ENCODE measurements at regions not wholly inside any gene's neighbourhood (a gene's known extent, or its start where the extent isn't known, plus 50 kb on each side); places are given as distances from the start of the nearest gene placed in this dataset.
A peak's percentile ranks its signal among the peaks of the same experiment; 100 is the strongest.

DNA sequence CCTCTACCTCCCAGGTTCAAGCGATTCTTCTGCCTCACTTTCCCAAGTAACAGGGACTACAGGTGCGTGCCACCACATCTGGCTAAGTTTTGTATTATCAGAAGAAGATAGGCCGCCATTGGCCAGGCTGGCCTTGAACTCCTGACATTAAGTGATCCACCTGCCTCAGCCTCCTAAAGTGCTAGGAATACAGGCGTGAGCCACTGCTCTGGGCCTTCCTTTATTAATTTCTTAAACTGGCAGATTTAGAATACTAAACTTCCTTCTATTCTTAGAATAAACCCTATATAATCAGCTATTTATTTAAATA is 86.6 kb downstream of the HFE start:
- Histone ChIP-seq H3K4me1 (ENCODE audit: insufficient read depth, low read length) (peaks cover 13% of the 10 kb centered on the region), H3K27me3 (ENCODE audit: control insufficient read depth in 1 of 2, insufficient read depth in 2 of 2, low read length in 2 of 2) (no peaks in the 10 kb centered on the region), H3K27ac (ENCODE audit: low read depth in 1 of 2, low read length in 2 of 2) (peak overlapping the region in 1 of 2 donors; percentile 14), H3K36me3 (ENCODE audit: insufficient read depth, low read length) (no peaks in the 10 kb centered on the region), H3K4me3 (ENCODE audit: low read length) (no peak overlapping the region), H3K9me3 (ENCODE audit: control insufficient read depth in 1 of 2, insufficient read depth in 1 of 2, low read length in 2 of 2) (no peaks in the 10 kb centered on the region)
- no peaks in the 10 kb centered on the region for H3K9me3 Mint-ChIP-seq
- intact Hi-C loops (cut with DNase I, micrococcal nuclease) = loop anchor here (2.0 to 10.0 kb wide), 5 partner anchors 25 to 421 kb away; partner anchors contain the start of gene ABT1 (in 1 of the 2)
- peak overlapping the region; percentile 93 for H3K27ac Mint-ChIP-seq
- ATAC-seq (ENCODE audit: poor library complexity) = no peak
- no peak for DNase-seq
- ChIA-PET POLR2A (interaction anchor here (0.9 to 12.5 kb wide), 26 partner anchors 10 to 1719 kb away, joined by 3 to 821 read pairs (median 20); partner anchors contain the start of gene HMGN4), CTCF (interaction anchor here (0.7 to 3.1 kb wide), 9 partner anchors 14 to 422 kb away, joined by 3 to 16 read pairs (median 4); a partner anchor contains a TSS)
- peaks cover 60% of the 10 kb centered on the region for H3K4me1 Mint-ChIP-seq (ENCODE audit: low read depth)
- TF ChIP-seq, protein P1, sequence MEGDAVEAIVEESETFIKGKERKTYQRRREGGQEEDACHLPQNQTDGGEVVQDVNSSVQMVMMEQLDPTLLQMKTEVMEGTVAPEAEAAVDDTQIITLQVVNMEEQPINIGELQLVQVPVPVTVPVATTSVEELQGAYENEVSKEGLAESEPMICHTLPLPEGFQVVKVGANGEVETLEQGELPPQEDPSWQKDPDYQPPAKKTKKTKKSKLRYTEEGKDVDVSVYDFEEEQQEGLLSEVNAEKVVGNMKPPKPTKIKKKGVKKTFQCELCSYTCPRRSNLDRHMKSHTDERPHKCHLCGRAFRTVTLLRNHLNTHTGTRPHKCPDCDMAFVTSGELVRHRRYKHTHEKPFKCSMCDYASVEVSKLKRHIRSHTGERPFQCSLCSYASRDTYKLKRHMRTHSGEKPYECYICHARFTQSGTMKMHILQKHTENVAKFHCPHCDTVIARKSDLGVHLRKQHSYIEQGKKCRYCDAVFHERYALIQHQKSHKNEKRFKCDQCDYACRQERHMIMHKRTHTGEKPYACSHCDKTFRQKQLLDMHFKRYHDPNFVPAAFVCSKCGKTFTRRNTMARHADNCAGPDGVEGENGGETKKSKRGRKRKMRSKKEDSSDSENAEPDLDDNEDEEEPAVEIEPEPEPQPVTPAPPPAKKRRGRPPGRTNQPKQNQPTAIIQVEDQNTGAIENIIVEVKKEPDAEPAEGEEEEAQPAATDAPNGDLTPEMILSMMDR (IDR thresholded peaks at IDR 0.05) = no peak
- peaks cover 19% of the 10 kb centered on the region for H3K36me3 Mint-ChIP-seq (ENCODE audit: low read depth)
- peak overlapping the region; percentile 31 for H3K4me3 Mint-ChIP-seq
- H3K27me3 Mint-ChIP-seq = no peaks in the 10 kb centered on the region

DNA sequence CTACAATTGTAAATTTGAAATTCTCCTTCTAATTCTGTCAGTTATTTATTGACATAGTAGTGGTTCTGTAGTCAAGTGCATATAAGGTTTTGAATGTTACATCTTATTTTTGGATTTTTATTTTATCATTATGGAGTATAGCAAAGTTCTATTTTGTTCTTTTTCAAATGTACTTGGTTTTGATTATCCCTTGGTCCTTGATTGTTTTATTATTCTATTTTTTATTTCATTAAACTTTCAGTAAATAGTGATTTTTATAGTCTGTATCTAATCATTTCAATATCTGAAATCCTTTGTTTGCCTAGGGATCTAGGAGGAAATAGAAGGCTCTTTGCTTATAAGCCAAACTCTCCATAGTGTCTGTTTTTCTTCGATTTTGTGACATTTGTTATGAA is 87.8 kb downstream of the HFE start:
- Mint-ChIP-seq H3K4me1 (ENCODE audit: low read depth) (peaks cover 54% of the 10 kb centered on the region), H3K36me3 (ENCODE audit: low read depth) (peaks cover 19% of the 10 kb centered on the region), H3K27ac (peak overlapping the region; percentile 93), H3K9me3 (no peaks in the 10 kb centered on the region), H3K27me3 (no peaks in the 10 kb centered on the region), H3K4me3 (peak overlapping the region; percentile 83)
- Histone ChIP-seq H3K4me1 (ENCODE audit: insufficient read depth, low read length) (peaks cover 11% of the 10 kb centered on the region), H3K27ac (ENCODE audit: low read depth in 1 of 2, low read length in 2 of 2) (no peak overlapping the region), H3K27me3 (ENCODE audit: control insufficient read depth in 1 of 2, insufficient read depth in 2 of 2, low read length in 2 of 2) (no peaks in the 10 kb centered on the region), H3K9me3 (ENCODE audit: control insufficient read depth in 1 of 2, insufficient read depth in 1 of 2, low read length in 2 of 2) (no peaks in the 10 kb centered on the region), H3K4me3 (ENCODE audit: low read length) (no peak overlapping the region), H3K36me3 (ENCODE audit: insufficient read depth, low read length) (no peaks in the 10 kb centered on the region)
- no peak for DNase-seq
- ATAC-seq (ENCODE audit: poor library complexity) = no peak
- ChIA-PET CTCF (interaction anchor here (0.7 to 1.3 kb wide), 3 partner anchors 16 to 1699 kb away, joined by 3 to 4 read pairs (median 3); a partner anchor contains a TSS), POLR2A (interaction anchor here (1.0 to 12.5 kb wide), 15 partner anchors 14 to 358 kb away, joined by 4 to 821 read pairs (median 83); a partner anchor contains a TSS)
- TF ChIP-seq, protein P1 (IDR thresholded peaks at IDR 0.05) = no peak
- intact Hi-C loops (cut with DNase I, micrococcal nuclease) = loop anchor here (1.0 to 10.0 kb wide), 4 partner anchors 24 to 420 kb away; partner anchors contain the start of gene ABT1 (in 1 of the 2)

DNA sequence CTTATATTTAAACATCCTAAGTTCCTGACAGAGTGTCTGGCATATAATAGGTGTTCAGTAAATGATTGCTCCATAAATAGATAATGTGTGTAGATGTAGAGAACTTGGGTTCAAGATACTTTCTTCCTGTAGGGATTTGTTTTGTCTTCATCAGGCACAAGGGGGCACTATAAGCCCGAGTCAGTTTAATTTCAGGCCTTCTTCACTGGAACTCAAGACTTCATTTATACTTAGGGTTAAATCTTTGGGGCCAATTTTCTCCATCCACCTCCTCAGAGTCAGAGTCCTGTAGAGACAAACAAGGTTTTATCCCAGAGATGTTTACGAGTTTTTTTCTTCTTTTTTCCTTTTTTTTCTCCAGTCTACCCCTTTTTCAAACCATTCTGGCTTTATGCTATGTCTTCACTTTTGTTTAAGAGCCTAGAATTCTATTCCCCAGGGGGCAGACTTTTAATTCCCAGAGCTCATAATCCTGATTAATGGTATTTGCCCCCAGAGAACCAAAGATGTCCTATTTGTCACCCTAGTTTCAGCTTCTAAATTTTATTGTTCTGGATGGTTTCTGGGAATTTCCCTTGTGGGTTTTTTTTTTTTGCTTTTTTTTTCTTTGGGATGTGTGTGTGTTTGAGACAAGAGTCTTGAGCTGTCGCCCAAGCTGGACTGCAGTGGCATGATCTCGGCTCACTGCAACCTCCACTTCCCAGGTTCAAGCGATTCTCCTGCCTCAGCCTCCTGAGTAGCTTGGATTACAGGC is 88.4 kb downstream of the HFE start:
- no peak for ATAC-seq (ENCODE audit: poor library complexity)
- no peaks in the 10 kb centered on the region for H3K27me3 ChIP-seq (ENCODE audit: control insufficient read depth in 1 of 2, insufficient read depth in 2 of 2, low read length in 2 of 2)
- H3K4me1 Mint-ChIP-seq (ENCODE audit: low read depth) = peaks cover 53% of the 10 kb centered on the region

More for the DNA sequence above, 88.4 kb downstream of the HFE start:
- Histone ChIP-seq H3K27ac (ENCODE audit: low read depth in 1 of 2, low read length in 2 of 2) (peak overlapping the region in 1 of 2 donors; percentile 41), H3K4me1 (ENCODE audit: insufficient read depth, low read length) (peaks cover 17% of the 10 kb centered on the region), H3K4me3 (ENCODE audit: low read length) (no peak overlapping the region), H3K36me3 (ENCODE audit: insufficient read depth, low read length) (no peaks in the 10 kb centered on the region), H3K9me3 (ENCODE audit: control insufficient read depth in 1 of 2, insufficient read depth in 1 of 2, low read length in 2 of 2) (no peaks in the 10 kb centered on the region)
- POLR2A ChIA-PET = interaction anchor here (0.5 to 5.8 kb wide), 15 partner anchors 13 to 147 kb away, joined by 3 to 90 read pairs (median 5); a partner anchor contains a TSS
- peaks cover 19% of the 10 kb centered on the region for H3K36me3 Mint-ChIP-seq (ENCODE audit: low read depth)
- intact Hi-C loops (cut with DNase I, micrococcal nuclease) = loop anchor here (1.0 to 10.0 kb wide), 4 partner anchors 23 to 419 kb away; partner anchors contain the start of gene ABT1 (in 1 of the 2)
- CTCF ChIA-PET = interaction anchor here (0.7 to 2.0 kb wide), 9 partner anchors 13 to 396 kb away, joined by 3 to 13 read pairs (median 4); a partner anchor contains a TSS
- H3K27me3 Mint-ChIP-seq = no peaks in the 10 kb centered on the region
- peak in 11 of 14 experiments; percentile 13 to 85 (median 54) for DNase-seq
- no peaks in the 10 kb centered on the region for H3K9me3 Mint-ChIP-seq
- peak overlapping the region; percentile 93 for H3K27ac Mint-ChIP-seq
- TF ChIP-seq, protein P1 (IDR thresholded peaks at IDR 0.05) = peak; percentile 87
- H3K4me3 Mint-ChIP-seq = peak overlapping the region; percentile 83

Data from CD4-positive, alpha-beta T cell (primary cell).